ENCODE measurements at regions not wholly inside any gene's neighbourhood (a gene's known extent, or its start where the extent isn't known, plus 50 kb on each side); places are given as distances from the start of the nearest gene placed in this dataset.

DNA sequence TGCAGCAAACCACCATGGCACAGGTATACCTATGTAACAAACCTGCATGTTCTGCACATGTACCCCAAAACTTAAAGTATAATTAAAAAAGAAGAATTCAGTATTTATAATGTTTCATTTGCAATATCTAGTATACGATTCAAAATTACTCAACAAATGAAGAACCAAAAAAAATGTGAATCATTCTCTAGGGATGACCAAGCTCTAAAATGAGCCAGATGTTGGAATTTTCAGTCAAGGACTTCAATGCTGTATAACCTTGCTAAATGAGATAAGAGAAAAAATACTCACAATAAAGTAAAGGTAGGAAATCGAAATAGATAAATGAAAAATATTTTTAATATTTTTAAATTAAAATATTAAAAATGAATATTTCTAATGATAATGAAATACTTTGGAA is 108.7 kb upstream of the ADRA1B start:
- TF ChIP-seq LARP7 (IDR thresholded peaks at IDR 0.05) = no peak
- TF ChIP-seq SRF (IDR thresholded peaks at IDR 0.05; ENCODE audit: low read depth in 2 of 2, low read length in 2 of 2) = no peak
- no peak for TF ChIP-seq RAD21 (IDR thresholded peaks at IDR 0.05; ENCODE audit: insufficient read depth, low read depth, low read length)
- TF ChIP-seq YY1 (IDR thresholded peaks at IDR 0.05; ENCODE audit: low read depth, low read length) = no peak
- no peak for TF ChIP-seq EZH2 (IDR thresholded peaks at IDR 0.05; ENCODE audit: borderline replicate concordance, control insufficient read depth, low read depth, low read length)
- no peak for TF ChIP-seq NR2C2 (IDR thresholded peaks at IDR 0.05; ENCODE audit: borderline replicate concordance, control insufficient read depth, insufficient read length, low read depth)
- no peak for TF ChIP-seq POLR2A (IDR thresholded peaks at IDR 0.05; ENCODE audit: low read depth, low read length)
- no peak for TF ChIP-seq CEBPB (IDR thresholded peaks at IDR 0.05; ENCODE audit: borderline replicate concordance in 1 of 2, low read depth in 2 of 2, low read length in 2 of 2)
- TF ChIP-seq, protein P1, sequence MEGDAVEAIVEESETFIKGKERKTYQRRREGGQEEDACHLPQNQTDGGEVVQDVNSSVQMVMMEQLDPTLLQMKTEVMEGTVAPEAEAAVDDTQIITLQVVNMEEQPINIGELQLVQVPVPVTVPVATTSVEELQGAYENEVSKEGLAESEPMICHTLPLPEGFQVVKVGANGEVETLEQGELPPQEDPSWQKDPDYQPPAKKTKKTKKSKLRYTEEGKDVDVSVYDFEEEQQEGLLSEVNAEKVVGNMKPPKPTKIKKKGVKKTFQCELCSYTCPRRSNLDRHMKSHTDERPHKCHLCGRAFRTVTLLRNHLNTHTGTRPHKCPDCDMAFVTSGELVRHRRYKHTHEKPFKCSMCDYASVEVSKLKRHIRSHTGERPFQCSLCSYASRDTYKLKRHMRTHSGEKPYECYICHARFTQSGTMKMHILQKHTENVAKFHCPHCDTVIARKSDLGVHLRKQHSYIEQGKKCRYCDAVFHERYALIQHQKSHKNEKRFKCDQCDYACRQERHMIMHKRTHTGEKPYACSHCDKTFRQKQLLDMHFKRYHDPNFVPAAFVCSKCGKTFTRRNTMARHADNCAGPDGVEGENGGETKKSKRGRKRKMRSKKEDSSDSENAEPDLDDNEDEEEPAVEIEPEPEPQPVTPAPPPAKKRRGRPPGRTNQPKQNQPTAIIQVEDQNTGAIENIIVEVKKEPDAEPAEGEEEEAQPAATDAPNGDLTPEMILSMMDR (IDR thresholded peaks at IDR 0.05 in 2 of 3, conservative IDR thresholded peaks at IDR 0.05 in 1 of 3; ENCODE audit: control insufficient read depth in 2 of 3, extremely low read depth in 1 of 3, insufficient read depth in 1 of 3, low read depth in 3 of 3, low read length in 3 of 3) = no peak
- TF ChIP-seq, protein P2, sequence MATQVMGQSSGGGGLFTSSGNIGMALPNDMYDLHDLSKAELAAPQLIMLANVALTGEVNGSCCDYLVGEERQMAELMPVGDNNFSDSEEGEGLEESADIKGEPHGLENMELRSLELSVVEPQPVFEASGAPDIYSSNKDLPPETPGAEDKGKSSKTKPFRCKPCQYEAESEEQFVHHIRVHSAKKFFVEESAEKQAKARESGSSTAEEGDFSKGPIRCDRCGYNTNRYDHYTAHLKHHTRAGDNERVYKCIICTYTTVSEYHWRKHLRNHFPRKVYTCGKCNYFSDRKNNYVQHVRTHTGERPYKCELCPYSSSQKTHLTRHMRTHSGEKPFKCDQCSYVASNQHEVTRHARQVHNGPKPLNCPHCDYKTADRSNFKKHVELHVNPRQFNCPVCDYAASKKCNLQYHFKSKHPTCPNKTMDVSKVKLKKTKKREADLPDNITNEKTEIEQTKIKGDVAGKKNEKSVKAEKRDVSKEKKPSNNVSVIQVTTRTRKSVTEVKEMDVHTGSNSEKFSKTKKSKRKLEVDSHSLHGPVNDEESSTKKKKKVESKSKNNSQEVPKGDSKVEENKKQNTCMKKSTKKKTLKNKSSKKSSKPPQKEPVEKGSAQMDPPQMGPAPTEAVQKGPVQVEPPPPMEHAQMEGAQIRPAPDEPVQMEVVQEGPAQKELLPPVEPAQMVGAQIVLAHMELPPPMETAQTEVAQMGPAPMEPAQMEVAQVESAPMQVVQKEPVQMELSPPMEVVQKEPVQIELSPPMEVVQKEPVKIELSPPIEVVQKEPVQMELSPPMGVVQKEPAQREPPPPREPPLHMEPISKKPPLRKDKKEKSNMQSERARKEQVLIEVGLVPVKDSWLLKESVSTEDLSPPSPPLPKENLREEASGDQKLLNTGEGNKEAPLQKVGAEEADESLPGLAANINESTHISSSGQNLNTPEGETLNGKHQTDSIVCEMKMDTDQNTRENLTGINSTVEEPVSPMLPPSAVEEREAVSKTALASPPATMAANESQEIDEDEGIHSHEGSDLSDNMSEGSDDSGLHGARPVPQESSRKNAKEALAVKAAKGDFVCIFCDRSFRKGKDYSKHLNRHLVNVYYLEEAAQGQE (IDR thresholded peaks at IDR 0.05; ENCODE audit: low read depth, low read length) = no peak

Measured in GM12878 (cell line).